ENCODE measurements at regions not wholly inside any gene's neighbourhood (a gene's known extent, or its start where the extent isn't known, plus 50 kb on each side); places are given as distances from the start of the nearest gene placed in this dataset.

GRCh38 chr3:178329936-178330335 is 206.3 kb upstream of the KCNMB2 start:
- no peak for TF ChIP-seq POLR2A (IDR thresholded peaks at IDR 0.05)
- no peak for TF ChIP-seq CTCF (IDR thresholded peaks at IDR 0.05)

Data from testis (tissue), 2 donors.